Lower leg skin (tissue), 4 donors: ENCODE measurements at regions not wholly inside any gene's neighbourhood (a gene's known extent, or its start where the extent isn't known, plus 50 kb on each side); places are given as distances from the start of the nearest gene placed in this dataset.

Experiments
- DNase-seq, 2 donors: peaks; one replicate each; pipeline ENCODE4 v3.0.0-alpha.2; 2019; ENCODE audit warnings: low spot score in 2 of 2
- H3K4me3 ChIP-seq: fragments of 200-600 bp; sonication (generic); 2 replicates; pipeline ENCODE4 v1.5.1; 2017; ENCODE audit warnings: mild to moderate bottlenecking, low read depth; ENCODE audit not compliant: poor library complexity, severe bottlenecking
- POLR2A ChIP-seq, 2 donors: fragments of 450-650 bp; IDR thresholded peaks; one replicate each; pipeline ENCODE4 v1.6.1; 2016 to 2017; ENCODE audit warnings: antibody characterized with exemption in 2 of 2, mild to moderate bottlenecking in 1 of 2, moderate library complexity in 1 of 2
- WGBS, 2 donors: methylation state at CpG; one replicate each; pipeline ENCODE4 v1.1.5; 2018; 5-methylcytosine and 5-hydroxymethylcytosine counted together
- intact Hi-C: fragments of 100-400 bp; cut with DNase I; formaldehyde crosslinking; loops from one replicate; pipeline ENCODE4 v1.15.0; 2023; ENCODE audit warnings: low total_unique reads
- TF ChIP-seq, protein P1 (sequence below), 3 donors: fragments of 450-650 bp; IDR thresholded peaks; one replicate each; pipeline ENCODE4 v1.5.1; 2016; ENCODE audit warnings: antibody characterized with exemption in 3 of 3, mild to moderate bottlenecking in 3 of 3, moderate library complexity in 2 of 3

DNA sequence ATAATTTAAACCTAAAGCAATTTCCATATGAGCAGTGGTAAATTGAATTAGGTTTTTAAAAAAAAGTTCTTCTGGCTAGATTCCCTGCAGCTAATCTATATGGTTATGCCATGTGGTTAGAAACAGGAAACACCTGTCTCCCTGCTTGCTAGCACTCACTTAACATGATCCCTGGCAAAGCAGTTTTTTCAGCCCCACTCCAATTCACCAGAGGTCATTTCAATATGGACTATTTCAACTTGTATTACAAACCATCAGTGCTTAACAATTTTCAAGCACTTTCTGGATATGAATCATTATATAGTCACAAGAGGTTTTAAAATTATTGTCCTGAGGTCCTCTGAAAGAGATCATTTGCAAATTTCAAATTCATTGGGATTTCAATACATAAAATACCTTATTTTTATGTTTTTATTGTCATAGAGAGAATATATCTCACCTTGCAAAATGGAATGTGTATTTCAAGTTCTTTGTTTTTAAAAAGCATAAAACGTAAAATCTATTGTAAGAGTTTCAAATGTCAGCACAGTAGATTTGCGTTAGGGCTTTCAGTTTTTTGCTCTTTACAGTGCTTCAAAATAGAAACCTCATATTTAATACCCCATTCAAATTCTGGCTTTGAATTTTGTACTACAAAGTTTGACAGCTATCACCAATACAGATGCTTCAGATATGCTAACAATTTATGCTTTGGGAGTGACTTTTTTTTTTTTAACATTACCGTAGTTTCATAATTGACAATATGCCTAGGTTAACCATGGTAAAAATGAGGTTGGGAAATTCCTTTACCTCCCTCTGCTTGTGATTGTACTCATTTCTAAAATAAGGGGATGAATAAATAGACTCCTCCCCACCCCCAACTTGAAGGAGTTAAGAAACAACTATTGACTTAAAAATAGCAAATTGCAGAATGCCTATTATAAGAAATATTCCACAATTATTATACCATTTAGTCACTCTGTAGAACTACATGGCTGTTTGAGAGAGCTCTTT lies 117.5 kb upstream of the HGF start:
- intact Hi-C loops: no loop called here
- H3K4me3 ChIP-seq: no peak overlapping the region
- WGBS, 2 donors: 57 to 59% methylated on average over 3 of the region's 3 CpGs
- TF ChIP-seq POLR2A (IDR thresholded peaks at IDR 0.05): no peak
- TF ChIP-seq, protein P1, sequence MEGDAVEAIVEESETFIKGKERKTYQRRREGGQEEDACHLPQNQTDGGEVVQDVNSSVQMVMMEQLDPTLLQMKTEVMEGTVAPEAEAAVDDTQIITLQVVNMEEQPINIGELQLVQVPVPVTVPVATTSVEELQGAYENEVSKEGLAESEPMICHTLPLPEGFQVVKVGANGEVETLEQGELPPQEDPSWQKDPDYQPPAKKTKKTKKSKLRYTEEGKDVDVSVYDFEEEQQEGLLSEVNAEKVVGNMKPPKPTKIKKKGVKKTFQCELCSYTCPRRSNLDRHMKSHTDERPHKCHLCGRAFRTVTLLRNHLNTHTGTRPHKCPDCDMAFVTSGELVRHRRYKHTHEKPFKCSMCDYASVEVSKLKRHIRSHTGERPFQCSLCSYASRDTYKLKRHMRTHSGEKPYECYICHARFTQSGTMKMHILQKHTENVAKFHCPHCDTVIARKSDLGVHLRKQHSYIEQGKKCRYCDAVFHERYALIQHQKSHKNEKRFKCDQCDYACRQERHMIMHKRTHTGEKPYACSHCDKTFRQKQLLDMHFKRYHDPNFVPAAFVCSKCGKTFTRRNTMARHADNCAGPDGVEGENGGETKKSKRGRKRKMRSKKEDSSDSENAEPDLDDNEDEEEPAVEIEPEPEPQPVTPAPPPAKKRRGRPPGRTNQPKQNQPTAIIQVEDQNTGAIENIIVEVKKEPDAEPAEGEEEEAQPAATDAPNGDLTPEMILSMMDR (IDR thresholded peaks at IDR 0.05): no peak
- no peak for DNase-seq

DNA sequence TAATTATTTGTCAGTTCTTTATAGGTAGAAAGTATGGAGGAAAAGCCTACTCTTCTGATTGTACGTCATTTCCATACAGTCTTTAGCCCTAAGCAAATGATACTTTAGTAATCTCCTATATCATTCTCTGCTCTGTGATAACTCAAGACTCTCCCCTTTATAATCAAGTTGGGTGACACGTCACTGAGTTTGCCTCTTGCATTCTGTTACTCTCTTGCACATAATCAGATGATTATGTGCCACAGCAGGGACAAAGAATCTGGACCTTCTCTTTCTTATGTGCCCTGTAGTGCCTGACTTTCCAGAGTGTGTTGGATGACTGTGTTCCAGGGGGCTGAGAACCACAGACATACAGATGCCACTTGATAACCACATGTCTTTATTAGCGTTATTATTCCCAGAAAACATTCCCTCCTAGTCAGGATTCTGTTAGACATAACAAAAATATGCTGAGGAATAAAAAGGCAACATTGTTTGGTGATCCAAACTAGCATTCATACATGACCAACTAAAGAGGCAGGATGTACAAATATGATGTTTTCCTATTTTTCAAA lies 116.4 kb upstream of the HGF start:
- no peak for DNase-seq
- intact Hi-C loops: no loop called here
- WGBS, 2 donors: 74 to 82% methylated on average over 3 of the region's 3 CpGs
- TF ChIP-seq, protein P1 (IDR thresholded peaks at IDR 0.05): no peak
- no peak for TF ChIP-seq POLR2A (IDR thresholded peaks at IDR 0.05)
- no peak overlapping the region for H3K4me3 ChIP-seq

DNA sequence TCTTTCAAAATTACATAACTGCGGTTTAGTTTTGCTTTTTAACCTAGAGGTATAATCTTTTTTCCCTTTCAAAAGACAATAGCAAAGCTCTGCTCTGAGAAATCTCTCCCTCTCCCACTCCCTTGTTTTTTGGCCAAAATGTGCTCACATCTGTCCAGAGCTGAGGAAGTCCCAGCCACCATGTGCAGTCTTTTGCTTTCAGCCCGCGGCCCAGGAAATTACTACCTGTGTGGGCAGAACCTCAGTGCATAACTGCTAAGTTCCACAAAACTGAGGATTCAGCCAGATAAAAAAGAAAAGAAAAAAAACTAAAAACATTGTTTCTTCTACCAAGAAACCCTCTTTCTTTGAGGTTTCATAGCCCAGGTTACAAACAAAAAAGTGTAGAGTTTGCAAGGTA lies 115.0 kb upstream of the HGF start:
- WGBS, 2 donors: 79 to 84% methylated on average over 3 of the region's 3 CpGs
- no peak for DNase-seq
- no peak overlapping the region for H3K4me3 ChIP-seq
- intact Hi-C loops: no loop called here
- no peak for TF ChIP-seq POLR2A (IDR thresholded peaks at IDR 0.05)
- TF ChIP-seq, protein P1 (IDR thresholded peaks at IDR 0.05): no peak

DNA sequence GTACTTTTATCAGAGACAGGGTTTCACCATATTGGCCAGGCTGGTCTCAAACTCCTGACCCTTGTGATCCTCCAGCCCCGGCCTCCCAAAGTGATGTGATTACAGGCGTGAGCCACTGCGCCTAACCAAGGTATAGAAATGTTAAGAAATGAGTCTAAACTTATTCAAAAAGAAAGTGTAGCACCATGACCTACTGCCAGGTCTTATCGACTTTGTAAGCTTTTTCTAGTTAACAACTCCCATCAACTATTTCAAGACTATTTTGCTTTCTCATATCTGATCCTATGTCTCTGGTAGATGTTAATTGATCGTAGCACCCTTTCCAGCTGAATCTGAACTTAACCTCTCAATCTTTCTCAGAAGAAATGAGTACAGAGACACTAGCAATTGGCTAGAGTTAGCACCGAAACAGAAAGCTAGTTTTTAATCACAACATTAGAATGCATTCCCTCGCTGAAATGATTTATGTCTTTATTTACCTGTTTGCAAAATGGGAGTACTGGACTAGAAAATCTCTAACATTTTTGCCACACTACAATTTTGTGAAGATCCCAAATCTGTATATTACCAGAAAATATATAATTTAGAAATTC lies 114.0 kb upstream of the HGF start:
- WGBS, 2 donors: 94 to 96% methylated on average over 7 of the region's 7 CpGs
- intact Hi-C loops: no loop called here
- H3K4me3 ChIP-seq: no peak overlapping the region
- TF ChIP-seq, protein P1 (IDR thresholded peaks at IDR 0.05): no peak
- TF ChIP-seq POLR2A (IDR thresholded peaks at IDR 0.05): no peak
- DNase-seq: no peak

DNA sequence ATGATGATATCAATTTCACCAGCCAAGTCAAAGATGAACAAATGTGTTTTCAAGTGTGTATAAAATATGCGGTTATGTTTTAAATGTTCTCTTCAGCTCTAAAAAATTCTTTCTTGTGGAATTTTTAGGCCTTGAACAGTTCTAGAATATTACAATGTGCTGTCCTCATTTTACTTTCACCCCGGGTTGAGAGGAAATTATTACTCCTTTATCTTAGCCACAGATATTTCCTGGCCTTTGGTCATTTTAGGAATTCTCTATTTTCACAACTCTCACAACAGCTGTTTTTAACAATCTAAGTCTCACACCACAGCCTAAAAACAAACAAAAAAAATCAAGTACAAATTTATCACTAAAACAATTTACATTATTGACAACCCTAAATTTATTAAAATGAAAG lies 112.2 kb upstream of the HGF start:
- H3K4me3 ChIP-seq: no peak overlapping the region
- no peak for DNase-seq
- 45 to 49% methylated on average over 2 of the region's 2 CpGs for WGBS, 2 donors
- intact Hi-C loops: no loop called here
- TF ChIP-seq POLR2A (IDR thresholded peaks at IDR 0.05): no peak
- TF ChIP-seq, protein P1 (IDR thresholded peaks at IDR 0.05): no peak
